CD4-positive, alpha-beta T cell treated with Interleukin-17A for 4 hours (primary cell): ENCODE measurements at regions not wholly inside any gene's neighbourhood (a gene's known extent, or its start where the extent isn't known, plus 50 kb on each side); places are given as distances from the start of the nearest gene placed in this dataset.

Experiments used
- DNase-seq: peaks from one replicate; pipeline ENCODE4 v3.0.0-alpha.2; 2020; ENCODE audit warnings: mixed read lengths

DNA sequence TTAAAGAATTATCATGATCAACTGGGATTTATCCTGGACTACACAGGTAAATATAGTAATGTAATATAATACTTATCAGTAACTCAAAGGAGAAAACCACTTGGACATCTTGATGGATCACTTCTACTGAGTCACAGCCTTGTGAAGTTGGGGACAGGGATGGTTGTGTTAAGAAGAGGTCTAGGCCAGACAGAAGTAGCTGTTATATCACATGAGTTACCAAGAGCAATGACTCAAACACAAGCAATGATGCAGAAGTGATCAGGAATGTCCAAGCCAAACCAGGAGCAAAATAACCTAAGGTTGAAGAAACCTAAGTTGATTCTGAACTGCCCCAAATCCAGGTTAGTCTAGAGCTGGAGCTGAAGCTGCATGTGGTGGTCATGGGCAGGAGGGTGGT, 424.5 kb upstream of the DAB1 start:
- no peak for DNase-seq

DNA sequence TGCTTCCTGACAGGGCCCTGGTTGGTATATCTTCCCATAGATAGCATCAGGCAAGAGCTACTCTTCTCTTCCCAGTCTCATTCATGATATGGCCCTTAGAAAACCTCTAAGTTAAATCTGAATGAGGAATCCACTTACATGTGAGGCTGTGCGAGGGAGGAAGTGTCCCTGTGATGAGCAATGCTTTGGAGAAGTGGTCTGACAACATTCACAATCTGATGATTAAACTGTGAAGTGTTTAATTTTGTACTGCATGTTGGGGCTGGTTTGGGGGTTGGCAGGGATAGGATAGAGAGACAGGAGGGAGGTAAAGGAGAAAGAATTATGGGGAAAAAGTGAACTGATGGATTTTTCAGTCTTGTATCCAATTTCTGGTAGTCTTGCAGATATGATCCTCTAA, 421.2 kb upstream of the DAB1 start:
- no peak for DNase-seq

DNA sequence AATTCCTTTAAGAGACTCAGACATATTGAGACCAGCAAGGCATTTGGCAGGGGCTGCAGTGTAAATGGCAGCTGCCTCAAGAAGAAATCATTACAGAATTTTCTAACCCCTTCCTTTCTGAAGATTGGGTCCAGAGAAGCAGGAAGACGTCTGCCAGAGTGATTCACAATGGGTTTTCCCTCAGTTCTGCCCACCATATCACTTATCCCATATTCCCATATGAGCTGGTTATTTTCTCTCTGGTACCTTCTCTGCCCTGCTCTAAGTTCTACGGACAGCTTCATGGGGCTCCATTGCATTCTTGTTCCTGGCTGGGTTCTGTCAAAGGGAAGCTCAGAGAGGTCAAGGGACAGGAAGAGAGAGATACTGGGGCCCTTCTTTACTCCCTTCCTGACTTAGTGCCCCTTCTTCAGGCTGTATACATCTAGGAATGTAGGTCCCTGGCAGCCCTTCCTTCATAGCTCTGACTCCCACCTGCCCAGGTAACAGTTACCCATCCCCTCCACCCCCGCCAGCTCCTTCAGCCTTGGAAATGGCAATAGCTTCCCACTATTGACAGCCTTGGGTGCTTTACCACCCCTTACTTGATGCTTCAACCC, 420.6 kb upstream of the DAB1 start:
- DNase-seq: no peak

DNA sequence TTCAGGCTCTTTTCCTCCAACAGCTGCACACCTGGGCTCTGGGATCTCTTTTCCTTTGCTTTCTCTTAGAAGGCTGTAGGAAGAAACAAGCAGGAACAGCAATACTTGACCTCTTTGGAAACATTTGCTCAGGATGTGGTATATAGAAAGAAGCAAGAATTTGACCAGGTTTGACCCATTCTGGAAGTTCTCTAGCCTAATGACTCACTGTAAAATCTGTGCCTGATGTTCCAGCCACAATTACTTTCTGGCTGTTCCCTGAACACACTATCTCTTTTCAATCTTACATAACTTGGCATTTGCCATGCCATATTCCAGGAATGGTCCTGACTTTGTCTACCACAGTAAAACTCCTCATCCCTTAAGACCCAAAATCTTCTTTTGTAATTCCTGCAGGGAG, 419.9 kb upstream of the DAB1 start:
- DNase-seq: no peak

DNA sequence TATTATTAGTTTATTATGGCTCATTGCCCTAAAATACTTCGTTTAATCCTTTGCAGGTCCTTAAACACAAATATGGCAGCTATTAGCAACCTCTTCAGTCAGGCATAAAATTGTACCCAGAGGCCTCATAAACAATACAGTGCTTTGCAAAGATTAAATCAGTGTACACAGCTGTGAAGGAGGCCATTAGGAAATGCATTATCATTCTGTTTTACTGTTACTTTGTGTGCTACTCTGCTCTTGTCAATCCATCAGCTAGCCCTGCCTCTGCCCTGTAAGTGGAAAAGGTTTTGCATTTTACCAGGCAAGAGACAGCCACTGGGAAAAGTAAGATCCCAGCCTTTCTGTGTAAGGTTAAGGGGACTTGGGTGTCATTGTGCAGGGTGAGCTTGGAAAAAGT, 415.7 kb upstream of the DAB1 start:
- DNase-seq: no peak

DNA sequence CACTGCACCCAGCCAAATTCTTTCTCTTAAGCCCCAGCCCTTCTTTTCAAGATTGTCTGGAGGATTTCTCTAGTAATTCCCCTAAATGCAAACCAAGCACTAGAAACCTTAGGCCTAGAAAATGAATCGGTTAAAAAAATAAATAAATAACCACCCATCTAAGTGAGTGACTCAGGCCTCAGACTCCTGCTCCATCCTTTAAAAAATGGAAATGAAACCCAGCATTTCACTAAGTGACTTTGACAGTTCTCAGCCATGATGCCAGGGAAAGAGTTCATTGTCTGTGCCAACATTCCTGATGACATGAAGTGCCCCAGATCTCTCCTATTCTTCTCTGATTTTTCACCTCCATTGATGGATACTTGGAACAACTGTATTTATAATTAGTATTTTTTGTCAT, 415.2 kb upstream of the DAB1 start:
- no peak for DNase-seq

DNA sequence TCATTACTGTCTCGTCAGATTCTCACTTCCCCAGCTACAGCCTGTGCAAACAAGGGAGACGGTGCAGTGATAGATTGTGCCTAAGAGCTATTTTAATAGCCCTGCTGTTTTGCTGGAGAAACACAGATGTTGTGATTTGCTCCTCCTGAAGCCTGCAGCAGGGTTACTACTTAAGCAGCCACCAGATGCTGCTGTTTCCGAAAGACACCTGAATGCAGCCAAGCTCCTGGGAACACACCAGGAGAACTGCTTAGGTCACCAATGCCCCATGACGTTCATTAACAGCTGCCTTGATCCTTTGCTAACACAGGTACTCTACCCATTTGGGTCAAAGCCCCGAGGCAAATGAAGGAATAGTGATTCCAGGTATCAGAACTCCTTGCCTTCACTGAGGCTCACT, 411.8 kb upstream of the DAB1 start:
- no peak for DNase-seq

DNA sequence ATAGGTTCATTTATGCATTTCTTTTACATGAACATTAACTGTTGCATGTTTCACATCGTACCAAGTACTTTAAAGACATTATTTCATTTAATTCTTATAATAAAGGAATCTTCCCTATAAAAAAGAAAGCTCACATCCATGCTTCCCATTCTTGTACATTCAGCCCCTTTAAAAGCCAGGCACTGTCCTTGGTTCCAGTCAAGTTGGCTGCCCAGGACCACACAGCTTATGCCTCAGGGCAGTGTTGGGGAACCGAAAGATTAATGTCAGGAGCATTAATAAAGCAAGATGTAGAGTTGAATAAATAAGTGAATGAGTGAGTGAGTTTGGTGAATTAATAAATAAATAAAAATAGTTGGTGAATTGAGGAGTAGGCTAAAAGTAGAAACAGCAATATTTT, 409.4 kb upstream of the DAB1 start:
- DNase-seq: no peak

DNA sequence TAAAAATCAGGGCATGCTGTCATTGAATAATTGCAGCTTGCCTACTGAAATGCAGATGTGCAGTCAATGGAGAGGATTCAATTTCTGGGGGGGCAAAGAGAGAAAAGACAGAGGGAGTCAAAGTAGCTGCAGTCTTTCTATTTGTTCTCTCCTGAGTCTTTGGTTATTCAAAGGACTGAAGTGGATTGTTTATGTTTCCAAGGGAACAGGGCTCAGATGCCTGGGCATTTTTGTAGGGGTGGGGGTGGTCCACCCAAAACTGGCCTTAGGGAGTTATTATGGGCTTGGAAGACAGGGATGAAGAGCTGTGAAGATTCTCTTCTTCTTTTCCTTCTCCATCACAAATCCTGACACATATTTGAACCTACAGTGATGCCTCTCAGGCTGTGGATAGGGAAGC, 408.8 kb upstream of the DAB1 start:
- DNase-seq: no peak

DNA sequence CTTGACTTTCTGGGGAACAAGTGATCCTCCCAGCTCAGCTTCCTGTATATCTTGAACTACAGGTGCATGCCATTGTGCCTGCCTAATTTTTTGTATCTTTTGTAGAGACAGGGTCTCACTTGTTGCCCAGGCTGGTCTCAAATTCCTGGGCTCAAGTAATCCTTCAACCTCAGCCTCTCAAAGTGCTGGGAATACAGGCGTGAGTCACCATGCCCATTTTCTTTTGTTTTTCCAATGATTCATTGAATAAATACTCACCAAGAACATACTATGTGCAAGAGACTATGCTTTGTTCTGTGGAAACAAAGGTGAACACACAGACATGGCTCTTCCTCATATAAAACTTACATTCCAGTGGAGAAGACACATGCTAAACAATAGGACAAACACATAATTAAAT, 407.8 kb upstream of the DAB1 start:
- DNase-seq: no peak

DNA sequence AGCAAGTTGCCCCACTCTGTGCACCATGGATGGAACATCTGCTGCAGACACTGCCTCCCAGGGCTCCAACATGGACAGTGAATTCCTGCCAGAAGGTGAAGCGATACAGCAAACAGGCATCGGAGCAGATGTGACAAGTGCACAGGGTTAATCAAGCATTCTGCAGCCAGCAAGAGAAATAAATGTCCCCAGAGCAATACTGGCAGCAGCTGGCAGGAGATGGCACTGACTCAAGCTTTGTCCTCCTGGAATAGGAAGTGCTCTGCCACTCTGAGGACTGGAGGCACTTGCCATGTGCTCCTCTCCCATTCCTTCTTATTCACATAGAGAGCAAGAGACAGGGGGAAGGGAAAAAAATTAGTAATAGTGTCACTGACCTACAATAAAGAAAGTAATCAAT, 402.7 kb upstream of the DAB1 start:
- DNase-seq: no peak

DNA sequence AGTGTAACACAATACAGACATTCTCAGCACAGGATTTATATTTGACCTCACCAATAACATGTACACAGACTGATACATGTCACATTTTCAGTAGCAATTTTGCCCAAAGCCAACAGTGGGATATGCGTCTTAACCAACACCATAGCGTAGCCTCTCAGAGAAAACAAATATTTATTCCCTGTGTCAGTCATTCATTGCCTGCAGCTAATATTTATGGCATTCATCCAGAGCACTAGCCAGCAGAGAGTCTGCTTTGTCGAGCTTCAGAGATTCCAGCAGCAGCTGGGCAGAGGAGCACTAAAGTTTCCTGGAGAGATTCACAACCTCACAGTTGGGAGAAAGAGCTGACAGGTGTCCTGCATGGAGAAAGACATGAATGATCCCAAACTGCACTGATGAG, 400.7 kb upstream of the DAB1 start:
- no peak for DNase-seq

DNA sequence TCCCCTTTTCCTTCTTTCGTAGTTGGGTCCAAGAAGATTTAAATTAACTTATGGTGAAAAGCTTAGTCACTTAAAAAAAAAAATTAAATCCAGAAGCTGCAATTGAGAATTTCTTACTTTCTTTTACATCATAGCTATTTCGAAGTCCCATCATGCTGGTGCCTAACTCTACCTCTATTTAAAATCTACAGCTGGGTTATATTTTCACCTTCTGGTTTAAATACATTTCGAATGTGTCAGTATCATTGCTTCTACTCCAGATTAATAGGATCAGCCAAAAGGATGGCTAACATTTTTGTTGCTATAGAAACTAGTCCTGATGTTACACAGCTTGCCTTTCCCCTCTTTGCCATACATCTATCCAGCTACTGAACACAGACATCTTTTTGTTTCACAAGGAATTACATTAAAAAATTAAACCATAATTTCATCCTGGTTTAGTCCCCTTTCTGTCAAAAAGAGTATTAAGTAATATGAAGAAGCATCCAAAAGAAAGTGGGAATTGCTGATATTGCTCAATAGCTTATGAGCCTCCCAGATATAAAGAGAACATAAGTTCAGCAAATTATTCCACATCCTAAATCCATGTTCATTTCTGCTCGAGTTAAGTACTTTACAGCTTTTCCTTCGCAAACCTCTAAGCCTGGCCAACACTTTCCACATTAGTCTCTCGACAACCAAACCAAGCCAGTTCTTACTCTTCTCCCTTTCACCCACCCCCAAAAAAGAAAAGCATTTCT, 396.7 kb upstream of the DAB1 start:
- no peak for DNase-seq

DNA sequence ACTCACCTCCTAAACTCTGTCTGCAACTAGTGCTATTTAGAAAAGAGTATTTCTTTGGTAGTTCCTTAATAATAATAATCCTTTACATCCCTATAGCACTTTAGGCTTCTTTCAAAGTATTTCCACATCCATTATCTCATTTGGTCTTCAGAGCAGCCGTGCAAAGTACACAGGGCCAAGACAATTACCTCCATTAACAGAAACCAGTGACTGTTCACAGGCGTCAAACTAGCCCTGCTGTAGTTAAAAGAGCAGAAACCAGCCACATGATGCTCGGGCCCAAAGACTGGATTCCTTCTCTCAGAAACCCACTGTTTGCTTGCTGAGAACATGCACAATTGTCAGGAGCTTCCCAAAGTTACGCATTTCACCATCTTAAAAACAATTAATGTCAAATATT, 396.0 kb upstream of the DAB1 start:
- no peak for DNase-seq

DNA sequence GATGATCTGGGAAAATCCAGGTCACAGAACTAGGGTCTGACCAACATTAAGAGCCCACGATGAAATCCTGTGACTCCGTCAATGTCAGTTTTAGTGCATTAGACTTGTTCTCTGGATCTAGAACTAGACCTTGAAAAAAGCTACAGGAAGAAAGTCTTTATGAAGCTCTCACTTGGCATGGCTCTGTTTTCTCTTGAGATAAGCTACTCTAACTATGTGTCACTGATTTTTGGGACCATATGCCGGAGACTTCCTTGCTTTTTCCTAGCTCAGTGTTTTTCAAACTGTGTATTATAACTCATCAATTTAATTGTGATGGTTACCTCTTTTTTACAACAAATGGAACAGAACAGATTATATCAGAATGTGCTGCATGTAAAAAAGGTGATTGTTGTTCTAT, 379.7 kb upstream of the DAB1 start:
- DNase-seq: no peak

DNA sequence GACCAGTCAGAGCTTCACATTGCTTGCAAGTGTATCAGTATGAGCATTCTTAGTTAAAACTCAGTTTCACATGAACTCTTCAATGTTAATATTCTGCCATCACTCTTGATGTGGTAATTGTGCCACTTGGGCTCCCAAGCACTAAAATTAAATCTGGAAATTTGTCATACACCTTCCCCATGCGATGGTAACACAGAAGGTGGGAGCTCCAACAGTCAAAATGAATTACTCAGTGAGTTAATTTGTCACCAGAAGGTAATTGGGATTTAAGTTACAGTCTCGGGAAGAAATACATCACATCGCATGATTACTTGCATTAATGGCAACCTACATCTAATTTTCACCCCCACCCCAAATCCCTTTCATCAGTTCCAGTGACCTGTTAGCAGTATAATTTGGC, 376.5 kb upstream of the DAB1 start:
- no peak for DNase-seq

DNA sequence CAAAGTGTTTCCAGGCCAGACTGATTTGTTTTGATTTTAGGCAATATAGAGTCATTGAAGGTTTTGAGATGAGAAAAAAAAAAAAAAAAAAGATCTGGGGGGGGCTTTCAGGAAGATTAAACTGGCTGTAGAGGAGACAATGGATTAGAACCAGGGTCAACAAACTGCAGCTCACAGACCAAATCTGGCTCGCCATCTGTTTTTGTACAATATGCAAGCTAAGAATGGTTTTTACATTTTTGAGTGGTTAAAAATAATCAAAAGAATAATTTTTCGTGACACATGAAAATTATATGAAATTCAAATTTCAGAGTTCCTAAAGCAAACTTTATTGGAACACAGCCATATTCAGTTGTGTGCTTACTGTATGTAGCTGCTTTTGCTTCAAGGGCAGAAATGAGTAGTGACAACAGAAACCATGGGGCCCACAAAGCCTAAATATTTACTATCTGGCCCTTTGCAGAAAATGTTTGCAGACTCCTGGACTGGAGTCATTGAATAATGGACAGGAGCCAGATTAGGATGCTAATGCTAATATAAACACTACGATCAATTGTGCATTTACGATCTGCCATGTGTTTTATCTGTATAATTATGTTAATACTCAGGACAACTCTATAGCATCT, 375.7 kb upstream of the DAB1 start:
- no peak for DNase-seq

DNA sequence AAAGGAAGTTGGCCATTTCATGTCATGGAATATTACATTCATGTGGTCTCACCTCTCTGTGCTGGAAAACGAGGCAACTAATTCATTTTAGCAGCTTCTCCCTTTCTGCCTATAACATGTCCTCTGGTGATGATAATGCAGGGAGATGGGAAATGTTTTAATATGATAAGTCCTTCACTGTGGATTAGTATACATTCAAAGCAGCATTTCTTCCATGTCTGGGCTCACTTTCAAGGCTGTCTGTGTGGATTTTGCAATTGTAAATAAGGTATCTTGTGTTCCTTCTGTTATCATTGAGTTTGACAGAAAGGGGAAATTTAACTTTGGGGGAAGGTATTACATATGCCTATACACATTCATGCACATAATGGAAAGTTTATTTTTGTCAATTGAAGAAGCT, 374.7 kb upstream of the DAB1 start:
- DNase-seq: no peak

DNA sequence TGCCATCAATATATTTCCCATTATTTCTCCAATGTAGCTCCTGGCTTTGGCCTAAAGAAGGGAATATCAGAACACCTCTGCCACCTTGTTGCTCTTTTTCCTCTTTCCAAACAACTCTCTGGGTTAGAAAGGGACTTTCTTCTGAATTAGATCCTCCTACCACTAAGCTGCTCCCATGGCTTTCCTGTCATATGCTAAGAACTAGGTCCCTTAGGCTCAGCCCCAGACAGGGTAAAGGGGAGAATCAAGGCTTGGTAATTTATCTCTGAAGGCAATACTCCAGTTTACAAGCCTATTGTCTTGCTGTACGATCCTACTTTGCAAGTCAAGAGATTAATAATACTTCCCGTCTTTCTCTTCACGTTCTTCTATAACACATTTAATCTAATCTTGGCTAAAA, 373.2 kb upstream of the DAB1 start:
- DNase-seq: no peak

DNA sequence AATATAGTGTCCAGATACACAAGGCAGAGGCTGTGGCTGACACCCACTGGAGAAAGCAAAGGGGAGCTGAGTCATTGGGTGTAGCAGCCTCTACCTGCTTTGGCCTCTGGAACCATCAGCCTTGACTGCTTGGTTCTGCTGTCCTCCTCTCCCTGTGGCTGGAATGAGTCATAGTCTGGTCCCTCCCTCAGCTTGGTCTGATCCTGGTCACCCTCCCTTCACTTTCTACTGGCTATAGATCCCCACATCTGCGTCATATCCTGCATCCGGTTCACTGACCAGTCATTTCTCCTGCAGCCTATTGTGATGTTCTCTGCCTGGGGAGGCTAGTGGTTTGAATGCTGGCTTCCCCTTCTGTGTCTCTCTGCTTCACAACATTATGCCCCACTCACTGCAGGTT, 372.8 kb upstream of the DAB1 start:
- DNase-seq: no peak

DNA sequence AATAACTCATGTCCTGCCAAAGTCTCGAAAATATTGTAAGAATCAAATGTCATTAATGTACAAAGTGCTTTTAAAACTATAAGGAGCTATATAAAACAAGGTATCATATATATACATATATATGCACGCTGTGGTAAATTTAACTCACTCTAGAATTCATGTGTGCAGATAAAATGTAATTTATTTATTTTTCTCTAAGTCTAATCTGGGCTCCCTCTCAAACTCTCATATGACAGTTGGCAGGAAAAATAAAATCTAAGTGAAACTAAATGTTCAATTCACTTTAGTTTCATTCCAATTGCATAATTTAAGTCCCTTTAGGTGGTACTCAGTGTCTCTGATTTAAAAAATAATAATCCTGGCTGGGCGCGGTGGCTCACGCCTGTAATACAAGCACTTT, 372.0 kb upstream of the DAB1 start:
- DNase-seq: no peak

DNA sequence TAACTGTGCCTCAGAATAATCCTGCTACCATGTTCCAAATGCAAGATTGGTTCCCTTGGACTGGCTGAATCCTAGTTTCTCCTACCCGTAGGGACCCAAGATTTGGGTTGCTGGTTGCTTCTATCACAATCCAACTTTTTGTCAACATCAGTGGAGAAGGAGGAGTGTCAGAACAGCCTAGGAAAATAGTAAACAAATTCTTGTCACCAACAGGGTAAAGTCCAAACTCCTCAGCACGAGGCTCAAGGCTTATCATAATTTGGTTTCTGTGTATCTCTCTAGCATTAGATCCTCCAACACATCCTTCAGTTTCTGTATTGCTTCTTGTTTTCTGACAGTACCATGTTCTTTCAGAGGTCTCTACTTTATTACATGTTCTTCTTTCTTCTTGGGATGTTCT, 370.2 kb upstream of the DAB1 start:
- no peak for DNase-seq

DNA sequence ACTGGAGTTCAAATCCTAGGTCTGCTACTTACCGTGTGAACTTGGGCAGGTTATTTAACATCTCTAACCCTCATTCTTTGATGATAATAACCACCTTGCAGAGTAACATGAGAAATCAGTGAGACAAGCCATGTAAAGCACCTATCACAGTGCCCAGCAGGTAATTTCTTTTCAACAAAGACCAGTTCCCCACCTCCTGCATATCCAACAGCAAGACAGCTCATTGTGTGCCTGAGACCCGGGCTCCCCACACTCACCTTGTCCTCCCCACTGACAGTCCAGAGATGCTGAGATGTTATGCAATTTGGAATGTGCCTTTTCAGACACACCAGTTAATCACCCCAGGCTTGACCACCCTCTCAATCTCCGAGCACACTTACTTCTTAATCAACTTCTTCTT, 367.6 kb upstream of the DAB1 start:
- no peak for DNase-seq

DNA sequence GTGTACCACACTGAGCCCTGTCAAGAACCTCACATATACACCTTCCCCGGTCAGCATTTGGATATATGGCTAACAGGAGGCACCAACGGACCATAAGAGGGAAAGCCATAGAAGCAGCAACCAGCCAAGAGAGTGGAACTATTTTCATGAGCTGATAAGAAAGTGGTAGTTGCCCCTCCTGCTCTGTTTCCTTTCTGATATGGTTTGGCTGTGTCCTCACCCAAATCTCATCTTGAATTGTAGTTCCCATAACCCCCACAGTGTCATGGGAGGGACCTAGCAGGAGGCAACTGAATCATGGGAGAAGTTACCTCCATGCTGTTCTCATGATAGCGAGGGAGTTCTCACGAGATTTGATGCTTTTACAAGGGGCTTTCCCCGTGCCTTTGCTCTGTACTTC, 366.1 kb upstream of the DAB1 start:
- DNase-seq: no peak

DNA sequence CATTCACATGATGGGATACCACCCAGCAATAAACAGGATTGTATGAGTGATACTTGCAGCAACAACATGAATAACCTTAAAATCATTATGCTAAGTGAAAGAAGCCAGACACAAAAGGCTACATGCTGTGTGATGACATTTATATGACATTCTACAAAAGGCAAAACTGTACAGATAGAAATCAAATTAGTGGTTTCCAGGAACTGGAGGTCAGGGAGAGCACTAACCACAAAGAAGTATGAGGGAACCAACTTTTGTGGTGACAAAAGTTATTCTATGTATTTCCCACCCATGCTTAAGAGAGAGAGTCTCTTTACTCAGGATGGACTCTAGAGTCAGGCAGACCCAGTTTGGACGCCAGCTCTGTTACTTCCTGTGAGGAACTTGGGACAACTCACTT, 364.5 kb upstream of the DAB1 start:
- DNase-seq: no peak
